Heart right ventricle (tissue), 16 donors: ENCODE measurements at regions not wholly inside any gene's neighbourhood (a gene's known extent, or its start where the extent isn't known, plus 50 kb on each side); places are given as distances from the start of the nearest gene placed in this dataset.

ENCODE experiments used
- ATAC-seq, 8 donors: fragments of 200-7000 bp; cut with Tn5 transposase; one replicate each; pipeline ENCODE4 v1.9.1; 2020; ENCODE audit warnings: mild to moderate bottlenecking in 8 of 8, moderate library complexity in 8 of 8, moderate number of reproducible peaks in 1 of 8
- DNase-seq, 2 donors: peaks; one replicate each; pipeline ENCODE4 v3.0.0-alpha.2; 2020
- H3K27ac ChIP-seq, 10 donors: fragments of 200-600 bp; sonication (generic) in 2 of 10; one replicate each; pipeline versions ENCODE4 v1.5.0 to v1.8.0; 2020 to 2022; ENCODE audit warnings: mild to moderate bottlenecking in 3 of 10
- H3K27me3 ChIP-seq, 7 donors: fragments of 200-600 bp; one replicate each; pipeline ENCODE4 v1.8.0; 2021 to 2022; ENCODE audit warnings: mild to moderate bottlenecking in 2 of 7
- H3K36me3 ChIP-seq, 9 donors: fragments of 200-600 bp; sonication (generic) in 1 of 9; one replicate each; pipeline versions ENCODE4 v1.5.0 to v1.8.0; 2020 to 2022; ENCODE audit warnings: mild to moderate bottlenecking in 2 of 9
- H3K4me1 ChIP-seq, 9 donors: fragments of 200-600 bp; sonication (generic) in 1 of 9; one replicate each; pipeline versions ENCODE4 v1.5.0 to v1.8.0; 2020 to 2022; ENCODE audit warnings: mild to moderate bottlenecking in 4 of 9
- H3K4me3 ChIP-seq, 10 donors: fragments of 200-600 bp; sonication (generic) in 2 of 10; one replicate each; pipeline versions ENCODE4 v1.5.0 to v1.8.0; 2020 to 2022; ENCODE audit warnings: mild to moderate bottlenecking in 7 of 10, moderate library complexity in 2 of 10
- H3K9me3 ChIP-seq, 11 donors: fragments of 200-600 bp in 10 of 11; sonication (generic) in 2 of 11; one replicate each; pipeline versions ENCODE4 v1.5.0 to v1.8.0; 2013 to 2022; ENCODE audit warnings: mild to moderate bottlenecking in 2 of 11, control low read depth in 1 of 11, moderate library complexity in 1 of 11
- WGBS, 2 donors: extraction: QIAGEN DNeasy Blood & Tissue Kit; methylation state at CpG; one replicate each; pipeline ENCODE4 v1.1.7; 2013; ENCODE audit warnings: inconsistent platforms in 1 of 2; 5-methylcytosine and 5-hydroxymethylcytosine counted together
- intact Hi-C, 10 donors: fragments of 100-400 bp; cut with DNase I; formaldehyde crosslinking; loops; one replicate each; pipeline versions ENCODE4 v1.11.1 to v1.14.2; 2022
- TF ChIP-seq, protein P1 (sequence below), 9 donors: fragments of 200-600 bp; sonication (generic) in 2 of 9; IDR thresholded peaks; one replicate each; pipeline versions ENCODE4 v1.5.0 to v1.8.0; 2021 to 2022; ENCODE audit warnings: antibody characterized with exemption in 9 of 9, mild to moderate bottlenecking in 5 of 9, moderate library complexity in 1 of 9
- donor health status: Arrhythmogenic right ventricular cardiomyopathy.
- donor health status: ischemic (EF 13 %, LVEDD 7.1; RV severe dilation, severe dysfunction).
- donor health status: healthy with polysubstance abuse.
- donor health status: DM: no; HTN: yes; CAD: no.
- donor health status: DM: no; HTN: no; CAD: no.
- donor health status: ischemic (EF 25% LVEDD 6.9; RV normal size, moderate dysfunction).
- donor health status: ischemic (EF 25% LVEDD 5.7; RV mildly dilated, moderate dysfunction).
- donor health status: healthy.
- donor health status: DM: yes; HTN: yes; CAD: no.
- donor health status: Ischemic cardiomyopathy.
- donor health status: ischemic (EF 35%, LVEDD 5.7; RV mildly dilated, moderate dysfunction).
- donor health status: nonischemic (EF 11% LVEDD 7.7; RV severe dilation, severe dysfunction).
- donor health status: DM: yes; HTN: yes; CAD: no.
- donor health status: PGD.
- donor health status: ischemic (EF 29% LVEDD 5.4; RV normal size, mild dysfunction).
- donor health status: nonischemic (EF 23%, LVEDD 6.1; RV moderate dilation, normal function).

DNA sequence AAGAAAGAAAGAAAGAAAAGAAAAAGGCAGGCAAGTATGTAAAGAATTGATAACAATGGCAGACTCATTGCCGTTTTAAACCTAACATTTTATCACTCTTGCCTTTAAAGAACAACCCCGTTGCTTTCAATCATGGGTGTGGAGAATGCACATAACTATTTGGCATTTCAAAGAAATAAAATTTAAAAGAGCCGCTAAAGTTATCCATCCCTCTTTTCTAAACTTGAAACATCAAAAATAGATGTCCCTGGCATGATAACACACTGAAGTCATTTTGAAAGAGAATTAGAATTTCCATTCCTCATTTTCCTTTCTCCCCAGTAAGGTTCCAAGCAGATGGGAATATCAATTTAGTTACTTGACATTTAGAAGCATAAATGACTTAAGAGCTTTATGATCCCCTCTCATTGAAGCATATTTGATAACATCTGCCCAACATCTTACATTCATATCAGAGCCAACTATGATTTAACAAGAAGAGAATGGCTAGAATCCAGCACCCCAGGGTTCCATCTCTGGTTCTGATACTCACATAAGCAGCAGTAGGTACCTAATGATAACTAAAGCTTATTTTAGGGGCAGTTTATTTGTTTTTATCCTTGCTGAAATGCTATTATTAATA is 529.6 kb upstream of the LRRC4C start:
- TF ChIP-seq, protein P1, sequence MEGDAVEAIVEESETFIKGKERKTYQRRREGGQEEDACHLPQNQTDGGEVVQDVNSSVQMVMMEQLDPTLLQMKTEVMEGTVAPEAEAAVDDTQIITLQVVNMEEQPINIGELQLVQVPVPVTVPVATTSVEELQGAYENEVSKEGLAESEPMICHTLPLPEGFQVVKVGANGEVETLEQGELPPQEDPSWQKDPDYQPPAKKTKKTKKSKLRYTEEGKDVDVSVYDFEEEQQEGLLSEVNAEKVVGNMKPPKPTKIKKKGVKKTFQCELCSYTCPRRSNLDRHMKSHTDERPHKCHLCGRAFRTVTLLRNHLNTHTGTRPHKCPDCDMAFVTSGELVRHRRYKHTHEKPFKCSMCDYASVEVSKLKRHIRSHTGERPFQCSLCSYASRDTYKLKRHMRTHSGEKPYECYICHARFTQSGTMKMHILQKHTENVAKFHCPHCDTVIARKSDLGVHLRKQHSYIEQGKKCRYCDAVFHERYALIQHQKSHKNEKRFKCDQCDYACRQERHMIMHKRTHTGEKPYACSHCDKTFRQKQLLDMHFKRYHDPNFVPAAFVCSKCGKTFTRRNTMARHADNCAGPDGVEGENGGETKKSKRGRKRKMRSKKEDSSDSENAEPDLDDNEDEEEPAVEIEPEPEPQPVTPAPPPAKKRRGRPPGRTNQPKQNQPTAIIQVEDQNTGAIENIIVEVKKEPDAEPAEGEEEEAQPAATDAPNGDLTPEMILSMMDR (IDR thresholded peaks at IDR 0.05), result no peak
- H3K27me3 ChIP-seq, result no peaks in the 10 kb centered on the region
- H3K4me3 ChIP-seq, result no peak overlapping the region
- intact Hi-C loops, result loop anchor here in 1 of 10 donors (10.0 kb wide), 1 partner anchor 914 kb away; no protein-coding TSS in a partner anchor
- H3K36me3 ChIP-seq, result no peaks in the 10 kb centered on the region
- H3K9me3 ChIP-seq, result no peaks in the 10 kb centered on the region
- no peak overlapping the region for H3K27ac ChIP-seq
- 76 to 82% methylated on average over 3 of the region's 3 CpGs for WGBS, 2 donors
- ATAC-seq (no peak), DNase-seq (no peak)
- no peaks in the 10 kb centered on the region for H3K4me1 ChIP-seq

DNA sequence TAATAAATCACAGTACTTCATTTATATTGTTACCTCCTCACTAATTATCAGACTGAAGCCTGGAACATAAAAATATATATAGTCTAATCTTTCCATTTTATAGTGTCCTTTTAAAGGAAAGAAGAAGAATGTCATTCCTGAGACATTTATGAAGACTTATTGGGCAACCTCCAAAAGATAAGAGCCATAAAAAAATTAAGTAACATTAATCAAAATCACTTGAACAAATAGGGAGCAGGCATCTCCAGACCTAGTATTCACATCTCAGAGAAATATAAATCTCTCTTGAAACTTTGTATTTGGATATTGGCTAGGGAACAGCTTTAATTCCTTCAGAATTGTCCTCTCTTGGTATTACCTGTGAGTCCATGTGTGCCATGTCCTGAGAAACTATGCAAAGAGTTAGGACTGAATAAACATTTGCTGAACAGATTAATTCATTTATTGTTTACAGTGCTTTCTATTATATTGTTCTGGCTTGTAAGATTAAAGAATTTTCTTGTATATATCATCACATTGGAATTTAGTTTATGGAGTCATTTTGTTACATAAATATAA is 530.5 kb upstream of the LRRC4C start:
- Histone ChIP-seq H3K27ac (no peak overlapping the region), H3K36me3 (no peaks in the 10 kb centered on the region), H3K27me3 (no peaks in the 10 kb centered on the region), H3K9me3 (no peaks in the 10 kb centered on the region), H3K4me3 (no peak overlapping the region), H3K4me1 (no peaks in the 10 kb centered on the region)
- TF ChIP-seq, protein P1 (IDR thresholded peaks at IDR 0.05), result no peak
- intact Hi-C loops, result loop anchor here in 1 of 10 donors (10.0 kb wide), 1 partner anchor 915 kb away; no protein-coding TSS in a partner anchor
- ATAC-seq (no peak), DNase-seq (no peak)

DNA sequence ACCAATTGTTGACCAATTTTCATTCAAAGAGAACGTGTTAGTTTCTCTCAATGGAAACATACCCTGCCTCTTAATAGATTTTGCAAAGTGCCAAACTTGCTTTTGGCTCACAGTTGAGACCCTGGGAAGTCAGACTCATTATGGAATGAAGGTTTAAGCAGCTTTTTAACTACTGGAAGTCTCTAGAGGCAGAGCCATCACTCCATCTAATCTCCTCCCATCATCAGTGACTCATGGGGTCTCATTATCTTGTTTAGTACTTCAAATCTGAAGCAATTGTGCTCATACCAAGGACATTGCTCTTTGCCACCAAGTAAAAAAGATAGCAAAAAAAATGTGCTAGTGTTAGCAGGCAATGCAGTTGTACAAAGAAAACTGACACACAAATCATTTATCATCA is 537.1 kb upstream of the LRRC4C start:
- no peaks in the 10 kb centered on the region for H3K27me3 ChIP-seq
- H3K4me1 ChIP-seq, result no peaks in the 10 kb centered on the region
- 52 to 57% methylated on average over 1 of the region's 1 CpG for WGBS, 2 donors
- no peak for DNase-seq
- ATAC-seq, result no peak
- H3K27ac ChIP-seq, result no peak overlapping the region
- intact Hi-C loops, result no loop called here
- H3K9me3 ChIP-seq, result no peaks in the 10 kb centered on the region
- no peak overlapping the region for H3K4me3 ChIP-seq
- TF ChIP-seq, protein P1 (IDR thresholded peaks at IDR 0.05), result no peak
- H3K36me3 ChIP-seq, result no peaks in the 10 kb centered on the region

DNA sequence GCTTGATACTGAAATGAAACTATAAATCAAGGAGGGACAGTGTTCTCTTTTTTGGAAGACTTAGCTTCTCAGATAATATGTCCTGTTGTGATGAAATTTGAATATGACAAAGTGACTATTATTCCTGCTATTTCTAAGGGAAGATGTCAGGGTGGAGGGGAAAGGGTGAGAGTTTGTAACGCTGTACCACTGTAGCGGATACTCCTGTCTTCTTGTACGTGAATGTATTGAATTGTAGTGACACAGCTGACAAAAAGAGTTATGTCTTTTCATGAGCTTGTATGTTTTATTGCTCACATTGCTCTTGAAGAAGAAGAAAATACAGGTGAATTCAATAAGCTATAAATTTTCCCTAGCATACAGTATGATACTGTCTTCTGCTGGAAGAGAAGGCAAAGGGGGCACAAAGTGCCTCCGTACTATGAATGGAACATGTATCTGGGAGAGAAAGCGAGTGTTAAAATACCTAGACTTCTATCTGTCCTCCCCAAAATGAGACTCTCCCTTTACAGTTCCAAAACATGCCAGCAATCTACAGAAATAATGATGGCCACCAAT is 538.5 kb upstream of the LRRC4C start:
- TF ChIP-seq, protein P1 (IDR thresholded peaks at IDR 0.05), result no peak
- WGBS, 2 donors, result 82 to 88% methylated on average over 5 of the region's 5 CpGs

More for the DNA sequence above, 538.5 kb upstream of the LRRC4C start:
- no peaks in the 10 kb centered on the region for H3K36me3 ChIP-seq
- no peaks in the 10 kb centered on the region for H3K27me3 ChIP-seq
- no peak overlapping the region for H3K4me3 ChIP-seq
- no peaks in the 10 kb centered on the region for H3K4me1 ChIP-seq
- H3K9me3 ChIP-seq, result peaks cover 0 to 11% (median 0%) of the 10 kb centered on the region in 11 donors
- DNase-seq, result no peak
- intact Hi-C loops, result no loop called here
- no peak overlapping the region for H3K27ac ChIP-seq
- no peak for ATAC-seq
